Mesodermal cell (in vitro differentiated cells): ENCODE measurements at regions not wholly inside any gene's neighbourhood (a gene's known extent, or its start where the extent isn't known, plus 50 kb on each side); places are given as distances from the start of the nearest gene placed in this dataset.

Experiments used
- H3K27ac ChIP-seq: 2 replicates; pipeline ENCODE4 v1.7.0; 2013; ENCODE audit warnings: mild to moderate bottlenecking, low read depth, low read length, moderate library complexity; ENCODE audit not compliant: severe bottlenecking
- H3K36me3 ChIP-seq: 2 replicates; pipeline ENCODE4 v1.7.1; 2013; ENCODE audit warnings: mild to moderate bottlenecking, low read length, moderate library complexity; ENCODE audit not compliant: control insufficient read depth, insufficient read depth
- H3K4me1 ChIP-seq: one replicate; pipeline ENCODE4 v1.7.1; 2013; ENCODE audit warnings: mild to moderate bottlenecking, low read length; ENCODE audit not compliant: insufficient read depth, control insufficient read depth, poor library complexity, severe bottlenecking
- H3K4me3 ChIP-seq: 2 replicates; pipeline ENCODE4 v1.7.0; 2013; ENCODE audit warnings: low read length, control low read depth, mild to moderate bottlenecking; ENCODE audit not compliant: insufficient read depth, poor library complexity, severe bottlenecking; ENCODE audit errors: extremely low read depth
- H3K9me3 ChIP-seq: 2 replicates; pipeline ENCODE4 v1.7.1; 2013; ENCODE audit warnings: mild to moderate bottlenecking, low read length, moderate library complexity; ENCODE audit not compliant: control insufficient read depth
- WGBS, 2 experiments: methylation state at CpG; one replicate each; pipeline ENCODE4 v1.1.5; 2013; ENCODE audit warnings: missing lambda C conversion rate in 2 of 2; ENCODE audit not compliant: insufficient coverage in 2 of 2; 5-methylcytosine and 5-hydroxymethylcytosine counted together

GRCh38 chr2:238985931-238986446, 138.1 kb downstream of the TWIST2 start:
- Histone ChIP-seq H3K4me1 (no peaks in the 10 kb centered on the region), H3K9me3 (no peaks in the 10 kb centered on the region), H3K27ac (no peak overlapping the region), H3K36me3 (no peaks in the 10 kb centered on the region), H3K4me3 (no peak overlapping the region)
- WGBS, 2 experiments = 83 to 90% methylated on average over 26 to 29 of the region's 30 CpGs

- H3K4me3 ChIP-seq = no peak overlapping the region
- H3K9me3 ChIP-seq = no peaks in the 10 kb centered on the region
- no peaks in the 10 kb centered on the region for H3K4me1 ChIP-seq
- no peaks in the 10 kb centered on the region for H3K36me3 ChIP-seq
- 90 to 93% methylated on average over 24 to 32 of the region's 41 CpGs for WGBS, 2 experiments
- no peak overlapping the region for H3K27ac ChIP-seq
These were observed 138.8 kb downstream of the TWIST2 start for GRCh38 chr2:238986491-238987351.

- 79 to 91% methylated on average over 11 of the region's 14 CpGs for WGBS, 2 experiments
These were observed 139.6 kb downstream of the TWIST2 start for GRCh38 chr2:238987352-238987981.

GRCh38 chr2:238988105-238988504, 140.2 kb downstream of the TWIST2 start:
- WGBS, 2 experiments = 92 to 93% methylated on average over 4 to 6 of the region's 7 CpGs
- Histone ChIP-seq H3K9me3 (no peaks in the 10 kb centered on the region), H3K4me3 (no peak overlapping the region), H3K4me1 (no peaks in the 10 kb centered on the region), H3K27ac (no peak overlapping the region), H3K36me3 (no peaks in the 10 kb centered on the region)

More at GRCh38 chr2:238987352-238987981, 139.6 kb downstream of the TWIST2 start:
- Histone ChIP-seq H3K27ac (no peak overlapping the region), H3K4me1 (no peaks in the 10 kb centered on the region), H3K36me3 (no peaks in the 10 kb centered on the region), H3K9me3 (no peaks in the 10 kb centered on the region), H3K4me3 (no peak overlapping the region)

GRCh38 chr2:238988752-238989151, 140.9 kb downstream of the TWIST2 start:
- no peak overlapping the region for H3K4me3 ChIP-seq
- H3K27ac ChIP-seq = no peak overlapping the region
- H3K4me1 ChIP-seq = no peaks in the 10 kb centered on the region
- WGBS, 2 experiments = 92 to 98% methylated on average over 5 of the region's 5 CpGs
- H3K36me3 ChIP-seq = no peaks in the 10 kb centered on the region
- peaks cover under 1% of the 10 kb centered on the region for H3K9me3 ChIP-seq

- H3K27ac ChIP-seq = no peak overlapping the region
- H3K36me3 ChIP-seq = no peaks in the 10 kb centered on the region
- H3K4me1 ChIP-seq = no peaks in the 10 kb centered on the region
- WGBS, 2 experiments = 92 to 95% methylated on average over 8 to 10 of the region's 10 CpGs
- H3K9me3 ChIP-seq = peaks cover 8% of the 10 kb centered on the region
- no peak overlapping the region for H3K4me3 ChIP-seq
These were observed 141.6 kb downstream of the TWIST2 start for GRCh38 chr2:238989484-238989883.

GRCh38 chr2:238994432-238994831, 146.5 kb downstream of the TWIST2 start:
- WGBS, 2 experiments = 100% methylated on average over 1 of the region's 3 CpGs; no CpG with 5 or more reads in 1 of the 2 experiments
- Histone ChIP-seq H3K36me3 (no peaks in the 10 kb centered on the region), H3K4me3 (no peak overlapping the region), H3K9me3 (peaks cover 9% of the 10 kb centered on the region), H3K27ac (no peak overlapping the region), H3K4me1 (no peaks in the 10 kb centered on the region)

GRCh38 chr2:238994876-238995275, 147.0 kb downstream of the TWIST2 start:
- Histone ChIP-seq H3K36me3 (no peaks in the 10 kb centered on the region), H3K9me3 (peaks cover 9% of the 10 kb centered on the region), H3K4me3 (no peak overlapping the region), H3K27ac (no peak overlapping the region), H3K4me1 (no peaks in the 10 kb centered on the region)
- WGBS, 2 experiments = 79 to 80% methylated on average over 2 to 3 of the region's 3 CpGs

GRCh38 chr2:238995634-238996033, 147.7 kb downstream of the TWIST2 start:
- H3K9me3 ChIP-seq = peaks cover 9% of the 10 kb centered on the region
- H3K27ac ChIP-seq = no peak overlapping the region
- no CpG with 5 or more reads among the region's 1 CpG for WGBS, 2 experiments
- no peaks in the 10 kb centered on the region for H3K36me3 ChIP-seq
- H3K4me1 ChIP-seq = no peaks in the 10 kb centered on the region
- no peak overlapping the region for H3K4me3 ChIP-seq

- no peaks in the 10 kb centered on the region for H3K4me1 ChIP-seq
- peaks cover 9% of the 10 kb centered on the region for H3K9me3 ChIP-seq
- H3K4me3 ChIP-seq = no peak overlapping the region
- 92 to 95% methylated on average over 15 to 20 of the region's 21 CpGs for WGBS, 2 experiments
- H3K36me3 ChIP-seq = no peaks in the 10 kb centered on the region
- no peak overlapping the region for H3K27ac ChIP-seq
These were observed 148.6 kb downstream of the TWIST2 start for GRCh38 chr2:238996331-238997136.
